ENCODE measurements at regions not wholly inside any gene's neighbourhood (a gene's known extent, or its start where the extent isn't known, plus 50 kb on each side); places are given as distances from the start of the nearest gene placed in this dataset.

DNA sequence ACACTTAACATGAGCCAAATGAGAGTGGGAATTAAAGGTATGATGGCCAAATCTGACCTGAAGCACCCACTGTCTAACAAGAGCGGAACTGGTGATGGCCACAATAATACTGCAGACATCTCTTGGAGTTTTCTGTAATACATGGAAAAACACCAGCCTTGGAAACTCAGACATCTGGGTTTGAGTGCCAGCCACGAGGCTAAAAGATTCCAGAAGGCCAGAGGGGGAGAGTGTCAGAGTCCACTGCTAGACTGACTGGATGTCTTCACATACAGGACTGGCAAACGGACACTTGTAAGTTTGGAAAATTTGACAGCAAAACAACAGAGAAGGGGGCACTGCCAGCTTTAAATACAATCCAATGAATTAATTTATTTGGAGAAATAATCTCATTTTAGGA, 175.1 kb downstream of the ADSS2 start:
- no peak for TF ChIP-seq POLR2A (IDR thresholded peaks at IDR 0.05)
- TF ChIP-seq, protein P1, sequence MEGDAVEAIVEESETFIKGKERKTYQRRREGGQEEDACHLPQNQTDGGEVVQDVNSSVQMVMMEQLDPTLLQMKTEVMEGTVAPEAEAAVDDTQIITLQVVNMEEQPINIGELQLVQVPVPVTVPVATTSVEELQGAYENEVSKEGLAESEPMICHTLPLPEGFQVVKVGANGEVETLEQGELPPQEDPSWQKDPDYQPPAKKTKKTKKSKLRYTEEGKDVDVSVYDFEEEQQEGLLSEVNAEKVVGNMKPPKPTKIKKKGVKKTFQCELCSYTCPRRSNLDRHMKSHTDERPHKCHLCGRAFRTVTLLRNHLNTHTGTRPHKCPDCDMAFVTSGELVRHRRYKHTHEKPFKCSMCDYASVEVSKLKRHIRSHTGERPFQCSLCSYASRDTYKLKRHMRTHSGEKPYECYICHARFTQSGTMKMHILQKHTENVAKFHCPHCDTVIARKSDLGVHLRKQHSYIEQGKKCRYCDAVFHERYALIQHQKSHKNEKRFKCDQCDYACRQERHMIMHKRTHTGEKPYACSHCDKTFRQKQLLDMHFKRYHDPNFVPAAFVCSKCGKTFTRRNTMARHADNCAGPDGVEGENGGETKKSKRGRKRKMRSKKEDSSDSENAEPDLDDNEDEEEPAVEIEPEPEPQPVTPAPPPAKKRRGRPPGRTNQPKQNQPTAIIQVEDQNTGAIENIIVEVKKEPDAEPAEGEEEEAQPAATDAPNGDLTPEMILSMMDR (IDR thresholded peaks at IDR 0.05) = no peak
- intact Hi-C loops (cut with DNase I; ENCODE audit: low total_unique reads) = loop anchor here (10.0 kb wide), 1 partner anchor 922 kb away; no protein-coding TSS in a partner anchor
- no peak overlapping the region for H3K4me3 ChIP-seq (ENCODE audit: low read depth, poor library complexity, severe bottlenecking)
- DNase-seq (ENCODE audit: low spot score in 2 of 2) = peak in 1 of 2 donors; percentile 29
- WGBS, 2 donors = 28 to 41% methylated on average over 3 of the region's 3 CpGs

DNA sequence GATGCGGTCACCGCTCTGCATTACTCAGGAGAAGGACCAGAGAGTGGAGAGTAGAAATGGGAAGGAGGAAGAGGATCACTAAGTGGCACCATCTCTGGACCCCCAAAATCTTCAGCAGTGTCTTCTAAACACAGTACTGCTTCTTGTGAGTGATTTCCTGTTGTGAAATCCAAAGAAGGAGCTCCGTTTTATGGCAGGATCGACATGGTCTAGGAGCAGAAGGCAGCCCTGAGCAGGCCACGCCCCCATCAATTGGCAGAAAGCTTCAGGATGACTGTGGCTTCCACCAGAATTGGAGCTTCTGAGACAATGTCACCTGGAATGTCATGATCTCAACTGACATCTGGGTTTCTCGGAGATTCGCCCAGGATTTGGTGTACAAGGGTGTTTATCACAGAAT, 171.5 kb downstream of the ADSS2 start:
- 58 to 67% methylated on average over 7 of the region's 7 CpGs for WGBS, 2 donors
- peak in 1 of 2 donors; percentile 59 for DNase-seq (ENCODE audit: low spot score in 2 of 2)
- TF ChIP-seq POLR2A (IDR thresholded peaks at IDR 0.05) = no peak
- TF ChIP-seq, protein P1 (IDR thresholded peaks at IDR 0.05) = no peak
- H3K4me3 ChIP-seq (ENCODE audit: low read depth, poor library complexity, severe bottlenecking) = no peak overlapping the region
- intact Hi-C loops (cut with DNase I; ENCODE audit: low total_unique reads) = no loop called here

DNA sequence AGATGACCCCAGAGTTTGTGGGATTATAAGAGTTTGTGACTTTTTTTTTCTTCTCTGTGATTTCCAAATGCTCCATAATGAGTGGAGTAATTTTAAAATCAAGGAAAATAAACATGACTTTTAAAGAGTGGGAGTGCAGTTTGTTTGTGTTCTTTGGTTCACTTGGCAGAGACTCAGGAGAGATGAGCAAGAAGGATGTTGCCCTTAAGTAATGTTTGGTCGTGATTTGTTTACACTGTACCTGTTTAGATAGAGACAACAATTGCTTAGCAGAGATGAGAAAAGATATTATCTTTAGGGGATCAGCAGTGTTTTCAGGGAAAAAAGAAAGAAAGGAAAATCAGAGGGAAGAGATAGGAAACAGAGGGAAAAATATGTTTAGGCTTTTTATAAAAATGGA, 170.8 kb downstream of the ADSS2 start:
- intact Hi-C loops (cut with DNase I; ENCODE audit: low total_unique reads) = no loop called here
- DNase-seq (ENCODE audit: low spot score in 2 of 2) = no peak

DNA sequence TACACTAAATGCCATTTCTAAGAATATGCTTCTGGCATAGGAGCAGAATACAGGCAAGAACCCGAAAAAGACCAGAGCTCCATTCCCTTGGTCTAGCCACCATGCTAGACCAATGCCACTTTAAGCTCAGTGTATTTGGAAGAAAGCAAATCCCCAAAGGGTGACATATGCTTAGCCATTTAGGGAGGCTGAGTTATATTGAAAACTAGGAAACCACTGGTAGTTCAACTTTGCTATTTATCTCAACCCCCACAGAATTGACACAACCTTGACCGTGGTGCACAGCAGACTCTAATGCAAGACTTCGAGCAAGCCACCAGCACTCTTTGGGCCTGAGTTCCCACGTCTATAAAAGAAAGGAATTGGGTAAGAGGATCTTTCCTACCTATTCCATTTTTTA, 167.9 kb downstream of the ADSS2 start:
- H3K4me3 ChIP-seq (ENCODE audit: low read depth, poor library complexity, severe bottlenecking) = no peak overlapping the region
- 79 to 88% methylated on average over 4 of the region's 4 CpGs for WGBS, 2 donors
- intact Hi-C loops (cut with DNase I; ENCODE audit: low total_unique reads) = no loop called here
- no peak for DNase-seq (ENCODE audit: low spot score in 2 of 2)
- TF ChIP-seq POLR2A (IDR thresholded peaks at IDR 0.05) = no peak
- TF ChIP-seq, protein P1 (IDR thresholded peaks at IDR 0.05) = no peak

More for the DNA sequence above, 170.8 kb downstream of the ADSS2 start:
- H3K4me3 ChIP-seq (ENCODE audit: low read depth, poor library complexity, severe bottlenecking) = no peak overlapping the region
- TF ChIP-seq, protein P1 (IDR thresholded peaks at IDR 0.05) = no peak
- no peak for TF ChIP-seq POLR2A (IDR thresholded peaks at IDR 0.05)
- WGBS, 2 donors = 25 to 29% methylated on average over 1 of the region's 1 CpG

DNA sequence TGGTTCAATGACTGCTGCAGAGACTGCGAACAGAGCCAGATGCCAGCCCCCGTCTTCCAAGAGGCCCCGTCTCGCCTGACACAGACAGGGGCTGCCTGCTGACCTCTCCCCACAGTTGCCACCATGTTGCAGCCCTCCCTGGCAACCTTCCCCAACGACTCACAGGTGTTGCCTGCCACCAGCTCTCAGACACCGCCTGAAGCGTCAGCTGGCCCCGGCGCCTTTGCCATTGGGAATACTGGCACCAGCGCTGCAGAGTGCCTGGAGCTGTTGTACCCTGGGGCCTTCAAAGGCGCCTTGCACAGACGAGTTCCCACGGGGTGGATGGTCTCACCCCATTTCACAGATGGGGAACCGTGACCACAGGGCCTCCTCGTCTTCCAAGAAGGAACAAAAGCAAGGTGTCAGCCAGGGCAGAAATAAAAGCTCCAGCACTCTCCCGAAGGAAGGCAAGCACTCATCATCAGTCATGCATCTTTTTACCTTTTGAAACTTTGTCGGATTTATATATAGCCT, 167.0 kb downstream of the ADSS2 start:
- TF ChIP-seq, protein P1 (IDR thresholded peaks at IDR 0.05) = no peak
- TF ChIP-seq POLR2A (IDR thresholded peaks at IDR 0.05) = no peak
- no peak overlapping the region for H3K4me3 ChIP-seq (ENCODE audit: low read depth, poor library complexity, severe bottlenecking)
- DNase-seq (ENCODE audit: low spot score in 2 of 2) = peak in 1 of 2 donors; percentile 75
- intact Hi-C loops (cut with DNase I; ENCODE audit: low total_unique reads) = no loop called here
- WGBS, 2 donors = 82 to 87% methylated on average over 17 of the region's 17 CpGs

DNA sequence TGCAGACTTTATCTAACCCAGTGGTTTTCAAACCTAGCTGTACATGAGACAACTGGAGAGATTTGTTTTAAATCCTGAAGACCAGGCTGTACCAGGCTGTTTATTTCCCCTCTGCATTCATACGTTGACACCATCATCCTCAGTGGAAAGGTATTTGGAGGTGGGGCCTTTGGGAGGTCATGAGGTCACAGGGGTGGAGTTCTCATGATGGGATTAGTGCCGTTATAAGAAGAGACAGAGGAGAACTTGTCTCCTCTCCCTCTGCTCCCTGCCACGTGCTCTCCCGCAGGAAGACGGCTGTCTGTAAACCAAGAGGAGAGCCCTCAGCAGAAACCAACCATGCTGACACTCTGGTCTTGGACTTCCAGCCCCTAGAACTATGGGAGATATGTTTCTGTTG, 165.4 kb downstream of the ADSS2 start:
- no peak overlapping the region for H3K4me3 ChIP-seq (ENCODE audit: low read depth, poor library complexity, severe bottlenecking)
- DNase-seq (ENCODE audit: low spot score in 2 of 2) = no peak
- TF ChIP-seq POLR2A (IDR thresholded peaks at IDR 0.05) = no peak
- TF ChIP-seq, protein P1 (IDR thresholded peaks at IDR 0.05) = no peak
- 71 to 80% methylated on average over 5 of the region's 5 CpGs for WGBS, 2 donors
- intact Hi-C loops (cut with DNase I; ENCODE audit: low total_unique reads) = no loop called here

All from lower leg skin (tissue), 4 donors.